RWPE1 (cell line): ENCODE measurements at regions not wholly inside any gene's neighbourhood (a gene's known extent, or its start where the extent isn't known, plus 50 kb on each side); places are given as distances from the start of the nearest gene placed in this dataset.

Source experiments
- CTCF ChIA-PET: fragments of 350-600 bp; sonication (Branson Sonifier 250); formaldehyde crosslinking; extraction: SDS; loops from one replicate; lab custom pipeline; 2021; lab: Yijun Ruan, JAX
- POLR2A ChIA-PET: fragments of 400-600 bp; formaldehyde crosslinking; extraction: SDS; loops from one replicate; lab custom pipeline; 2020; ENCODE audit warnings: antibody characterized with exemption; ENCODE audit not compliant: low non-redundant PET; lab: Yijun Ruan, JAX
- DNase-seq: peaks from one replicate; pipeline ENCODE4 v3.0.0; 2012; ENCODE audit warnings: low spot score
- H3K27ac ChIP-seq: fragments of 450-650 bp; 2 replicates; pipeline ENCODE4 v1.5.1; 2017
- TF ChIP-seq, protein P1 (sequence below): fragments of 450-650 bp; conservative IDR thresholded peaks from 2 replicates; pipeline ENCODE4 v1.5.1; 2017; ENCODE audit warnings: low read depth, mild to moderate bottlenecking

DNA sequence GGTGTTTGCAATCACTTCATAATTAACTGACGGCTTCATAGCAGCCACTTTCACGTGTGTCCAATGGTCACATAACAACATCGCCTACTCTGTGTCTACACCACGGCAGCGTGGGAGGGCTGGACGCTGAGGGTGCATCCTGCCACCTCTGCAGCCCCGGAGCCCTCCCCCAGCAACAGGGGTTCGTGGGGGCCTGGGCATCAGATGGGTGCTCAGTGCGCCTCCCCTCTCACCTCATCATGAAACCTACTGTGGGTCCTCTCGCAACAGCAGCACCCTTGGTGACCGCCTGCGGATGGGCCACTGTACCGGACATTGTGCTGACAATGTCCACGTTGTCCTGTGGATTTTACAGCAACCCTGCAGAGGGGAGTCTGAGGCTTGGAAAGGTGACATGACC lies 193.5 kb downstream of the UQCRFS1 start:
- no peak overlapping the region for H3K27ac ChIP-seq
- ChIA-PET POLR2A (no interaction called here), CTCF (no interaction called here)
- TF ChIP-seq, protein P1, sequence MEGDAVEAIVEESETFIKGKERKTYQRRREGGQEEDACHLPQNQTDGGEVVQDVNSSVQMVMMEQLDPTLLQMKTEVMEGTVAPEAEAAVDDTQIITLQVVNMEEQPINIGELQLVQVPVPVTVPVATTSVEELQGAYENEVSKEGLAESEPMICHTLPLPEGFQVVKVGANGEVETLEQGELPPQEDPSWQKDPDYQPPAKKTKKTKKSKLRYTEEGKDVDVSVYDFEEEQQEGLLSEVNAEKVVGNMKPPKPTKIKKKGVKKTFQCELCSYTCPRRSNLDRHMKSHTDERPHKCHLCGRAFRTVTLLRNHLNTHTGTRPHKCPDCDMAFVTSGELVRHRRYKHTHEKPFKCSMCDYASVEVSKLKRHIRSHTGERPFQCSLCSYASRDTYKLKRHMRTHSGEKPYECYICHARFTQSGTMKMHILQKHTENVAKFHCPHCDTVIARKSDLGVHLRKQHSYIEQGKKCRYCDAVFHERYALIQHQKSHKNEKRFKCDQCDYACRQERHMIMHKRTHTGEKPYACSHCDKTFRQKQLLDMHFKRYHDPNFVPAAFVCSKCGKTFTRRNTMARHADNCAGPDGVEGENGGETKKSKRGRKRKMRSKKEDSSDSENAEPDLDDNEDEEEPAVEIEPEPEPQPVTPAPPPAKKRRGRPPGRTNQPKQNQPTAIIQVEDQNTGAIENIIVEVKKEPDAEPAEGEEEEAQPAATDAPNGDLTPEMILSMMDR, result no peak
- no peak for DNase-seq

- no peak overlapping the region for H3K27ac ChIP-seq
- DNase-seq, result no peak
- ChIA-PET CTCF (no interaction called here), POLR2A (no interaction called here)
- TF ChIP-seq, protein P1, result no peak
These were observed 194.4 kb downstream of the UQCRFS1 start for GRCh38 chr19:29018542-29018941.

DNA sequence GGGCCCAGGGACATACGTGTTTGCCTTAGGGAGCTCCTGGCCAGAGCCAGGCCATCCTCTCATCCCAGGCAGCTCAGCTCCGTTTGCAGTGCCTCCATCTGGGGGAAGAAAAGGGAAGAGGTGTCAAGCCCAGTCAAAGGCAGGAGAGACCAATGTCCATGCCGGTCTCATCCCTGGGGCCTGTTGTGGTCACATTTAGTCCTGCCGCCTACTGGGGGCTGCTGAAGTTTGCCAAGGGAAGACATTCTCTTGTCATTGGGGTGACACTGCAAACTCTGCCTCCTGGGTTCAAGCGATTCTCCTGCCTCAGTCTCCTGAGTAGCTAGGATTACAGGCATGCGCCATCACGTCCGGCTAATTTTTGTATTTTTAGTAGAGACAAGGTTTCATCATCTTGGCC lies 195.2 kb downstream of the UQCRFS1 start:
- no peak for DNase-seq
- ChIA-PET CTCF (no interaction called here), POLR2A (no interaction called here)
- TF ChIP-seq, protein P1, result no peak
- no peak overlapping the region for H3K27ac ChIP-seq

- POLR2A ChIA-PET, result no interaction called here
- TF ChIP-seq, protein P1, result no peak
- no peak for DNase-seq
- CTCF ChIA-PET, result no interaction called here
- H3K27ac ChIP-seq, result no peak overlapping the region
These were observed 195.8 kb downstream of the UQCRFS1 start for GRCh38 chr19:29016926-29017760.

- ChIA-PET CTCF (no interaction called here), POLR2A (no interaction called here)
- TF ChIP-seq, protein P1, result no peak
- no peak for DNase-seq
- H3K27ac ChIP-seq, result no peak overlapping the region
These were observed 196.6 kb downstream of the UQCRFS1 start for GRCh38 chr19:29016353-29016752.

- no peak overlapping the region for H3K27ac ChIP-seq
- ChIA-PET CTCF (no interaction called here), POLR2A (no interaction called here)
- TF ChIP-seq, protein P1, result no peak
- no peak for DNase-seq
These were observed 197.4 kb downstream of the UQCRFS1 start for GRCh38 chr19:29015569-29015968.
